OCI-LY7 (cell line): ENCODE measurements at regions not wholly inside any gene's neighbourhood (a gene's known extent, or its start where the extent isn't known, plus 50 kb on each side); places are given as distances from the start of the nearest gene placed in this dataset.

Experiments used
- BruUV-seq: library from RNA; stranded (reverse); fragments of 400-500 nt; replicated peaks from 2 replicates; lab custom pipeline; 2021; lab: Mats Ljungman, UMichigan
- CTCF ChIA-PET: fragments of 300-600 bp; sonication (Branson Sonifier 250); formaldehyde crosslinking; loops from one replicate; lab custom pipeline; 2022; ENCODE audit warnings: antibody characterized with exemption; ENCODE audit not compliant: unreplicated experiment; lab: Charles Lee
- POLR2A ChIA-PET: fragments of 300-600 bp; sonication (Branson Sonifier 250); formaldehyde crosslinking; loops from one replicate; lab custom pipeline; 2022; ENCODE audit warnings: antibody characterized with exemption; lab: Charles Lee
- DNase-seq: peaks from one replicate; pipeline ENCODE4 v3.0.0-alpha.2; 2015; ENCODE audit warnings: low spot score
- H2AFZ ChIP-seq: fragments of 200-600 bp; sonication (generic), shearing (Covaris generic); 2 replicates; pipeline ENCODE4 v1.6.1; 2014; ENCODE audit warnings: mild to moderate bottlenecking, antibody characterized with exemption, low read length, moderate library complexity
- H3K27ac ChIP-seq: fragments of 200-600 bp; sonication (generic); 2 replicates; pipeline ENCODE4 v1.5.1; 2014; ENCODE audit warnings: mixed run types, low read depth, mild to moderate bottlenecking, moderate library complexity, low read length, inconsistent platforms; ENCODE audit not compliant: poor library complexity, severe bottlenecking
- H3K36me3 ChIP-seq: fragments of 200-600 bp; sonication (generic); 2 replicates; pipeline ENCODE4 v1.6.1; 2014; ENCODE audit warnings: mild to moderate bottlenecking, antibody characterized with exemption, low read length, moderate library complexity, mixed read lengths; ENCODE audit not compliant: insufficient read depth
- H3K4me1 ChIP-seq: fragments of 200-600 bp; sonication (generic); 2 replicates; pipeline ENCODE4 v1.5.1; 2014; ENCODE audit warnings: mild to moderate bottlenecking, low read length; ENCODE audit not compliant: insufficient read depth, poor library complexity, severe bottlenecking
- H3K4me2 ChIP-seq: fragments of 200-600 bp; sonication (generic); 2 replicates; pipeline ENCODE4 v1.6.1; 2014; ENCODE audit warnings: mild to moderate bottlenecking, low read length
- H3K4me3 ChIP-seq: fragments of 200-600 bp; sonication (generic); 2 replicates; pipeline ENCODE4 v1.5.1; 2014; ENCODE audit warnings: mild to moderate bottlenecking, low read depth, low read length; ENCODE audit not compliant: poor library complexity, severe bottlenecking
- H3K79me2 ChIP-seq: fragments of 200-600 bp; sonication (generic); 2 replicates; pipeline ENCODE4 v1.6.1; 2016; ENCODE audit warnings: low read depth, mild to moderate bottlenecking, low read length, moderate library complexity, mixed read lengths; ENCODE audit not compliant: insufficient read depth
- H3K9me2 ChIP-seq: fragments of 200-600 bp; sonication (generic); 2 replicates; pipeline ENCODE4 v1.6.1; 2016; ENCODE audit warnings: mild to moderate bottlenecking, low read length, mixed read lengths; ENCODE audit not compliant: insufficient read depth
- H3K9me3 ChIP-seq: fragments of 200-600 bp; sonication (generic); 2 replicates; pipeline ENCODE4 v1.6.1; 2014; ENCODE audit warnings: mild to moderate bottlenecking, mixed run types, low read length, mixed read lengths
- H4K20me1 ChIP-seq: fragments of 200-600 bp; sonication (generic); 2 replicates; pipeline ENCODE4 v1.6.1; 2014; ENCODE audit warnings: mild to moderate bottlenecking, antibody characterized with exemption, low read length, moderate library complexity, mixed read lengths; ENCODE audit not compliant: insufficient read depth
- CTCF ChIP-seq: fragments of 200-600 bp; sonication (generic); conservative IDR thresholded peaks from 2 replicates; pipeline ENCODE4 v1.5.1; 2014; ENCODE audit warnings: mild to moderate bottlenecking, antibody characterized with exemption, low read length, moderate library complexity, mixed read lengths
- EZH2phosphoT487 ChIP-seq: fragments of 200-600 bp; sonication (generic); IDR thresholded peaks from 2 replicates; pipeline ENCODE4 v1.6.1; 2018; ENCODE audit warnings: low read depth, borderline replicate concordance, mild to moderate bottlenecking, mixed run types, antibody characterized with exemption, low read length, moderate library complexity, mixed read lengths
- intact Hi-C: fragments of 100-400 bp; cut with micrococcal nuclease; formaldehyde crosslinking; loops from one replicate; pipeline ENCODE4 v1.10.0; 2022; ENCODE audit not compliant: unreplicated experiment

GRCh38 chr16:49189286-49189685 lies 92.4 kb downstream of the CBLN1 start:
- CTCF ChIA-PET = no interaction called here
- no peak for DNase-seq
- Histone ChIP-seq H3K79me2 (no peaks in the 10 kb centered on the region), H3K4me3 (no peak overlapping the region), H3K4me2 (no peak overlapping the region), H3K9me2 (no peaks in the 10 kb centered on the region), H4K20me1 (no peaks in the 10 kb centered on the region), H3K36me3 (no peaks in the 10 kb centered on the region), H3K27ac (no peak overlapping the region), H2AFZ (no peak overlapping the region), H3K4me1 (no peaks in the 10 kb centered on the region), H3K9me3 (peaks cover 4% of the 10 kb centered on the region; the same call in 1 of the 2 replicates)
- no peak for TF ChIP-seq CTCF
- TF ChIP-seq EZH2phosphoT487 = no peak
- BruUV-seq = no TSS peak
- intact Hi-C loops = loop anchor here (10.0 kb wide), 1 partner anchor 164 kb away; no protein-coding TSS in a partner anchor
- POLR2A ChIA-PET = no interaction called here

GRCh38 chr16:49183911-49184310 lies 97.7 kb downstream of the CBLN1 start:
- ChIA-PET CTCF (no interaction called here), POLR2A (interaction anchor here (0.6 kb wide), 1 partner anchor 103 kb away, joined by 3 read pairs; no protein-coding TSS in a partner anchor)
- H3K79me2 ChIP-seq = no peaks in the 10 kb centered on the region
- no peak overlapping the region for H2AFZ ChIP-seq
- H4K20me1 ChIP-seq = no peaks in the 10 kb centered on the region
- H3K9me3 ChIP-seq = peaks cover 4% of the 10 kb centered on the region; the same call in 1 of the 2 replicates
- TF ChIP-seq CTCF (peak; percentile 83), EZH2phosphoT487 (no peak)
- BruUV-seq = no TSS peak
- no peaks in the 10 kb centered on the region for H3K9me2 ChIP-seq
- H3K4me2 ChIP-seq = no peak overlapping the region
- no peaks in the 10 kb centered on the region for H3K36me3 ChIP-seq
- no peak overlapping the region for H3K27ac ChIP-seq
- peak; percentile 64 for DNase-seq
- H3K4me3 ChIP-seq = no peak overlapping the region
- intact Hi-C loops = loop anchor here (10.0 kb wide), 1 partner anchor 159 kb away; no protein-coding TSS in a partner anchor
- peaks cover 8% of the 10 kb centered on the region for H3K4me1 ChIP-seq

GRCh38 chr16:49181791-49182518 lies 99.7 kb downstream of the CBLN1 start:
- no peaks in the 10 kb centered on the region for H3K79me2 ChIP-seq
- no peak for TF ChIP-seq CTCF
- TF ChIP-seq EZH2phosphoT487 = no peak
- H3K9me2 ChIP-seq = no peaks in the 10 kb centered on the region
- DNase-seq = no peak
- no peaks in the 10 kb centered on the region for H4K20me1 ChIP-seq
- no peak overlapping the region for H3K4me2 ChIP-seq
- H2AFZ ChIP-seq = no peak overlapping the region
- H3K36me3 ChIP-seq = no peaks in the 10 kb centered on the region
- no peak overlapping the region for H3K4me3 ChIP-seq
- no peaks in the 10 kb centered on the region for H3K9me3 ChIP-seq
- peaks cover 8% of the 10 kb centered on the region for H3K4me1 ChIP-seq
- no TSS peak for BruUV-seq
- intact Hi-C loops = loop anchor here (10.0 kb wide), 1 partner anchor 157 kb away; no protein-coding TSS in a partner anchor
- POLR2A ChIA-PET = interaction anchor here (1.1 kb wide), 1 partner anchor 486 kb away, joined by 3 read pairs; no protein-coding TSS in a partner anchor
- no peak overlapping the region for H3K27ac ChIP-seq
- CTCF ChIA-PET = no interaction called here
